Panc1 (cell line): ENCODE measurements at regions not wholly inside any gene's neighbourhood (a gene's known extent, or its start where the extent isn't known, plus 50 kb on each side); places are given as distances from the start of the nearest gene placed in this dataset.

ENCODE experiments used
- ATAC-seq: fragments of 200-7000 bp; cut with Tn5 transposase; 2 replicates; pipeline ENCODE4 v1.9.1; 2020; ENCODE audit warnings: mild to moderate bottlenecking, moderate library complexity
- BruUV-seq: library from RNA; stranded (reverse); fragments of 400-500 nt; replicated peaks from 2 replicates; lab custom pipeline; 2021; lab: Mats Ljungman, UMichigan
- CTCF ChIA-PET: fragments of 300-600 bp; sonication (Branson Sonifier 250); formaldehyde crosslinking; loops from one replicate; lab custom pipeline; 2022; ENCODE audit warnings: antibody characterized with exemption; lab: Charles Lee
- POLR2A ChIA-PET: fragments of 300-600 bp; sonication (Branson Sonifier 250); formaldehyde crosslinking; loops from one replicate; lab custom pipeline; 2022; ENCODE audit warnings: antibody characterized with exemption; lab: Charles Lee
- DNase-seq: peaks from one replicate; pipeline ENCODE4 v3.0.0-alpha.2; 2010; ENCODE audit warnings: low read depth, low spot score
- H3K27ac ChIP-seq: 2 replicates; pipeline ENCODE4 v1.5.1; 2011; ENCODE audit warnings: mild to moderate bottlenecking, low read length, inconsistent platforms
- H3K27me3 ChIP-seq: fragments of 200-500 bp; sonication (Bioruptor generic); 2 replicates; pipeline ENCODE4 v1.6.0; 2014; ENCODE audit warnings: low read length, inconsistent platforms; ENCODE audit not compliant: control insufficient read depth, insufficient read depth
- H3K36me3 ChIP-seq: fragments of 200-500 bp; sonication (Bioruptor generic); 2 replicates; pipeline ENCODE4 v1.5.1; 2014; ENCODE audit warnings: inconsistent platforms, mild to moderate bottlenecking, low read length, moderate library complexity; ENCODE audit not compliant: control insufficient read depth, insufficient read depth
- H3K4me1 ChIP-seq: 2 replicates; pipeline ENCODE4 v1.5.1; 2011; ENCODE audit warnings: inconsistent platforms, mild to moderate bottlenecking, low read length, moderate library complexity; ENCODE audit not compliant: control insufficient read depth, insufficient read depth
- H3K4me3 ChIP-seq, 2 experiments: 2 replicates each; pipeline ENCODE4 v1.5.1; 2011 to 2012; ENCODE audit warnings: low read depth in 2 of 2, low read length in 2 of 2, mild to moderate bottlenecking in 2 of 2, inconsistent platforms in 1 of 2, moderate library complexity in 1 of 2
- H3K9me3 ChIP-seq: fragments of 200-500 bp; sonication (Bioruptor generic); 2 replicates; pipeline ENCODE4 v1.5.1; 2014; ENCODE audit warnings: low read depth, mild to moderate bottlenecking, inconsistent platforms, low read length, moderate library complexity; ENCODE audit not compliant: control insufficient read depth, insufficient read depth
- CTCF ChIP-seq: fragments of 450-650 bp; IDR thresholded peaks from 2 replicates; pipeline ENCODE4 v1.5.1; 2017; ENCODE audit warnings: mild to moderate bottlenecking
- POLR2AphosphoS5 ChIP-seq: IDR thresholded peaks from 2 replicates; pipeline ENCODE4 v1.6.1; 2012; ENCODE audit warnings: mild to moderate bottlenecking, low read depth, low read length, moderate library complexity
- REST ChIP-seq, 2 experiments: IDR thresholded peaks; 2 replicates each; pipeline ENCODE4 v1.6.1; 2011 to 2012; ENCODE audit warnings: low read depth in 2 of 2, control low read depth in 1 of 2, low read length in 1 of 2, mild to moderate bottlenecking in 1 of 2, moderate library complexity in 1 of 2; ENCODE audit not compliant: insufficient read depth in 1 of 2
- SIN3A ChIP-seq: IDR thresholded peaks from 2 replicates; pipeline ENCODE4 v1.6.1; 2012; ENCODE audit warnings: low read depth, mild to moderate bottlenecking, low read length, moderate library complexity, borderline replicate concordance; ENCODE audit not compliant: insufficient read depth
- TCF7L2 ChIP-seq: IDR thresholded peaks from 2 replicates; pipeline ENCODE4 v1.6.1; 2011; ENCODE audit warnings: mild to moderate bottlenecking, low read depth, low read length, inconsistent platforms
- in situ Hi-C: cut with HindIII; loops from 2 replicates; pipeline ENCODE4 v1.10.0; 2016; ENCODE audit warnings: low sequenced_read_pairs, low pct_unique_long_range_greater_than_20kb
- intact Hi-C: fragments of 100-400 bp; cut with micrococcal nuclease; formaldehyde crosslinking; loops from one replicate; pipeline ENCODE4 v1.10.0; 2022; ENCODE audit not compliant: unreplicated experiment

GRCh38 chr12:14284184-14284722 lies 81.2 kb upstream of the ATF7IP start:
- H3K27ac ChIP-seq = no peak overlapping the region
- ATAC-seq (no peak), DNase-seq (no peak)
- in situ Hi-C loops = no loop called here
- POLR2A ChIA-PET = no interaction called here
- intact Hi-C loops = no loop called here
- TF ChIP-seq POLR2AphosphoS5 = no peak
- TF ChIP-seq SIN3A = no peak
- TF ChIP-seq TCF7L2 = no peak
- no peak for TF ChIP-seq REST (IDR thresholded peaks at IDR 0.05; ENCODE audit: insufficient read depth in 1 of 2, low read depth in 2 of 2, low read length in 1 of 2)
- TF ChIP-seq CTCF = no peak
- H3K4me3 ChIP-seq = no peak overlapping the region
- CTCF ChIA-PET = no interaction called here
- no peaks in the 10 kb centered on the region for H3K9me3 ChIP-seq
- no peaks in the 10 kb centered on the region for H3K36me3 ChIP-seq
- BruUV-seq = no TSS peak
- H3K4me1 ChIP-seq = no peaks in the 10 kb centered on the region
- H3K27me3 ChIP-seq = no peaks in the 10 kb centered on the region

GRCh38 chr12:14289601-14290000 lies 75.9 kb upstream of the ATF7IP start:
- DNase-seq = no peak
- CTCF ChIA-PET = no interaction called here
- Histone ChIP-seq H3K4me1 (no peaks in the 10 kb centered on the region), H3K4me3 (no peak overlapping the region), H3K27ac (no peak overlapping the region), H3K9me3 (no peaks in the 10 kb centered on the region), H3K27me3 (no peaks in the 10 kb centered on the region), H3K36me3 (no peaks in the 10 kb centered on the region)
- no TSS peak for BruUV-seq
- POLR2A ChIA-PET = no interaction called here
- intact Hi-C loops (no loop called here), in situ Hi-C loops (no loop called here)
- ATAC-seq = no peak
- TF ChIP-seq SIN3A = no peak
- TF ChIP-seq POLR2AphosphoS5 = no peak
- TF ChIP-seq REST (IDR thresholded peaks at IDR 0.05; ENCODE audit: insufficient read depth in 1 of 2, low read depth in 2 of 2, low read length in 1 of 2) = no peak
- no peak for TF ChIP-seq TCF7L2
- no peak for TF ChIP-seq CTCF
